ENCODE measurements at regions not wholly inside any gene's neighbourhood (a gene's known extent, or its start where the extent isn't known, plus 50 kb on each side); places are given as distances from the start of the nearest gene placed in this dataset.
"Not testable (repeated sequence)": the region's sequence is repeated elsewhere in the genome, so short reads cannot be mapped to it uniquely, and the experiment has no call there.

GRCh38 chr6:155882527-155883333 is 427.1 kb upstream of the NOX3 start:
- no peak for DNase-seq

- no peak for DNase-seq
Observed at GRCh38 chr6:155881826-155882526, 426.3 kb upstream of the NOX3 start.

DNA sequence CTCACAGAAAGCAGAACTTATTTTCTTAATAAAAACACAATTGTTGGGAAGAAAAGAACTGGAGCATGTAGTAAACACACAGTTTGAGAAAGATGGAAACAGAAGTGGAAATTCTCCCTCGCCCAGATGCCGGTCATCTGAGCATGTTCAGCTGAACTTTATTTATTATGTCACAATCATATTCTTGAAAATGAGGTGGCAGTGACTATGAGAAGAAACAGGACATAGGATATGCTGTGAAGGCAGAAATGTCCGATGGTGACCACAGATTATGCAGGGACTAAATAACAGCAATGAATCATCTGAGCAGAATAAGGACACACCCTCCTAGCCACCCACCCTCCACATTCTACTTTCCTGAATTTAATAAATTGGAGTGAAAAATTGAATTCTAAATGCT is 425.3 kb upstream of the NOX3 start:
- DNase-seq, result no peak

- DNase-seq, result no peak
Observed at GRCh38 chr6:155872961-155873360, 417.3 kb upstream of the NOX3 start.

DNA sequence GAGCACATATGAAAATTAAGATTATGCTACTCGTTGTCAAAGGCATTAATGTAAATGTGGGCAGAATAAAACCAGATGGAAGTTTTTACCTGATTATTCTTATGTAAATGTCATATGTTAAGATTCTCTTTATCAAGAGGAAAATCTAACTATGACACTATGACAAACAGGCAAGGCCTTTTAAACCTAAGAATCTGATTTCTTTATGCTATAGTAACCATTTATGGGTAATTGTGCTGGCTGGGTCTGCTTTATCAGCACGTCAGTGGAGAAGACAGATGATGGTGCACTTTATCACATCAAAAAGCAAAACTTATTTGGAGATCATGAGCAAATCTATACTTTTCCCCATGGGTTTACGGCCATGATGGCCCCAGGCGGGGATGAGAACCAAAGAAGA is 412.0 kb upstream of the NOX3 start:
- no peak for DNase-seq

DNA sequence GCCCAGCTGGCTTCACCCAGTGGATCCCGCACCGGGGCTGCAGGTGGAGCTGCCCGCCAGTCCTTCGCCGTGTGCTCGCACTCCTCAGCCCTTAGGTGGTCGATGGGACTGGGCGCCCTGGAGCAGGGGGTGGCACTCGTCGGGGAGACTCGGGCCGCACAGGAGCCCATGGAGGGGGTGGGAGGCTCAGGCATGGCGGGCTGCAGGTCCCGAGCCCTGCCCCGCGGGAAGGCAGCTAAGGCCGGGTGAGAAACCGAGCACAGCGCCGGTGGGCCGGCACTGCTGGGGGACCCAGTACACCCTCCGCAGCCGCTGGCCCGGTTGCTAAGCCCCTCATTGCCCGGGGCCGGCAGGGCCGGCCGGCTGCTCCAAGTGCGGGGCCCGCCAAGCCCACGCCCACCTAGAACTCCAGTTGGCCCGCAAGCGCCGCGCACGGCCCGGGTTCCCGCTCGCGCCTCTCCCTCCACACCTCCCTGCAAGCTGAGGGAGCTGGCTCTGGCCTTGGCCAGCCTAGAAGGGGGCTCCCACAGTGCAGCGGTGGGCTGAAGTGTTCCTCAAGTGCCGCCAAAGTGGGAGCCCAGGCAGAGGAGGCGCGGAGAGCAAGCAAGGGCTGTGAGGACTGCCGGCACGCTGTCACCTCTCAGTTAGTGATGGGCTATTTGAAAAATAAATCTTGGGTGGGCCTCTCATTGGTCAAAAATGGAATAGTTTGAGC is 411.2 kb upstream of the NOX3 start:
- not testable (repeated sequence) for DNase-seq

GRCh38 chr6:155861821-155862220 is 406.2 kb upstream of the NOX3 start:
- no peak for DNase-seq

GRCh38 chr6:155858906-155859305 is 403.3 kb upstream of the NOX3 start:
- not testable (repeated sequence) for DNase-seq

DNA sequence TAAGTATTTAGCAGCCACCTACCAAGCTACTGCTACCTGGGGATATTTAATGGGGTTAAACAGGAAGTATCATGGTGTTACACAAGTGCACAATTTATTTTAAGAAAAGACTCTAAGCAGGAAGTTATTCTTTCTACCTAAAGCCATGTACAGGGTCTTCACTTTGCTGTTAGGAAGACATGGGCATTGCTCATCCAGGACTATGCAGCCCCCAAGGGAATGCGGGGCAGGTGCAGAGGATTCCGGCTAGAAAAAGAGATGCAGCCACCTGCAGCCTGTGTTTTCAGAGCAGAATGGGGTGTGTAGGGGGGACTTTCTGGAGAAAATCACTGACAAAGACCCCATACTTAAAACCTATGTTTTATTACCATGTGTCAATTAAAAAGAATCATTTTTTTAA is 399.1 kb upstream of the NOX3 start:
- DNase-seq, result no peak

DNA sequence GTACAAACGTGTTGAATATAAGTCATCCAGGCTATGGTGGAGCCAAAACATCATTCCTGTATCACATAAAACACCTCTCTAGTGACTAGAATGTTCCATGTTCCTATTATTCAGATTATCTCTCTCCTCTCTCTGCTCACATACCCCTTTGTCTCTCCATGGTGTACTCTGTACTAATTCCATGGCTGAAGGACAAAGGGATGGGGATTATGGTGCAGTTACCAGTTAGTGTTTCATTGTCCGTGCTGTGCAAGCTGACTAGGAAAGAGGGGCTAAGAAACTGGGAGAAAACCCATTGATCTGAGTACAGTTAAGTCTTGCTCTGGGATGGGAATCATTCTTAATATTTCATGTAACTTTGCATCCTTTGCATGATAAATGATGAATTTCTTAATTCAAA is 397.4 kb upstream of the NOX3 start:
- no peak for DNase-seq

DNA sequence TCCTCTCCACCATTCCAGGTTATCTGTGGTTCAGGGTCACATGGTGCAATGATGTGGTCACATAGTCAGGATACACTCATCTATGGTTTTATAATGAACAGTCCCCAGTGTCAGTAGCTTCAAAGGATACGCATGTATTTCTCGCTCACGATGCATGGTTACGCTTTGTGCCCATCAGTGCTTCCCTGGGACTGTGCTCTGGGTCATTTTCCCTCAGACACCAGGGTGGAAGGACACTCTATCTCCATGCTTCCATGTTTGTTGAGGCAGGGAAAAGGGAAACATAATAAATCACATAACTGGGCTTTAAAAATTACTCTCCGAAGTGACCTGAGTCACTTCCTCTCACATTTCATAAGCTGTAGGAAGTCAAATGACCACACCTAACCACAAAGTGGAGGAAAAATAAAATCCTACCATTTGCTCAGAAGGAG is 394.8 kb upstream of the NOX3 start:
- no peak for DNase-seq

DNA sequence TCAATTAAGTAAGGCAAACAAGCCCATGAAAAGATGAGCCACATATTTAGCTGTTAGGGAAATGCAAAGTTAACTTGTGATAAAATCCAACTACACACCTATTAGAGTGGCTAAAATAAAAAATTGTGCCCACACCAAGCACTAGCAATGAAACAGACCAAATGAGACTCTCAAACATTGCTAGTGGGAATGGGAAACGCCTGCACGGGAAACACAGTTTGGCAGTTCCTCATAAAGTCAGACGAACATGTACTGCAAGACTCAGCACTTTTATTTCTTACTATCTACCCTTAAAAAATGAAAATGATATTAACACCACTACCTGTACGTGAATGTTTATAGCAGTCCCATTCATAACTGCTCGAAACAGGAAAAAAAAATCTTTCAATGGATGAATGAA is 392.1 kb upstream of the NOX3 start:
- DNase-seq, result no peak

DNA sequence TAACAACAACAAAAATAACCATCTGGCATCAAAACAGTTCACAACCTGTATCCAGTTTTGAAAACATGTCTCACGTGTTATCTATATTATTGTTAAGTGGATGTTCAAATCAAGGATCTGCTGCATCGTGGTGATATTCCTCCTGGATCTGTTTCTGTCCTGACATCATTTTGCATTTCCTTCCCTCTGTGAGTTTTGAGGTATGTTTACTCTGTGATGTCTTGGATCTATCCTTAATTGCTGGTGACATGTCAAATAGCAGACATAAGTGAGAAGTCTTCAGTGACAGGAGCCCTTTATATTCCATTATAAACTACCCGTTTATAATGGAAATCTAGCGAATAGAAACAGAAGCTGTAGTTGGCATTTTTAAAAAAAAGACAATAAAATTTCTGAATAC is 381.8 kb upstream of the NOX3 start:
- no peak for DNase-seq

DNA sequence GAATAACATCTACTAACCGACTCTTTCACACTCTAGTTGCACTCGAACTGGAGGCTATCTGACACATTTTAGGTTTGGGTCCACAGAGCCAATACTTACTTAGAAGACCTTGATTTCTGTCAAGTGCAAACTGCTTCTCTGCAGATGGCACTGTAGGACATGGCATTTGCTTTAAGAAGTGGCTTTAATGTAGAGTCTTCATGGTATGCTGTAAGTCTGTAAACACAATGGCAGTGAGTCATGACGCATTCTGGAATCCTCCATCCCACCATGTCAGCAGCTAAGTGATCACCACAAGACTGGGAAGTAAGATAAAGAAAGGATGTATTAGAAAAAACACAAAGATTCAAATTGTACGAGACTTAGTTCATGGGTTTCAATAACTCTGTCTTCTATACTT is 377.0 kb upstream of the NOX3 start:
- DNase-seq, result no peak

GRCh38 chr6:155830531-155830930 is 374.9 kb upstream of the NOX3 start:
- DNase-seq, result no peak

GRCh38 chr6:155829646-155830045 is 374.0 kb upstream of the NOX3 start:
- no peak for DNase-seq

DNA sequence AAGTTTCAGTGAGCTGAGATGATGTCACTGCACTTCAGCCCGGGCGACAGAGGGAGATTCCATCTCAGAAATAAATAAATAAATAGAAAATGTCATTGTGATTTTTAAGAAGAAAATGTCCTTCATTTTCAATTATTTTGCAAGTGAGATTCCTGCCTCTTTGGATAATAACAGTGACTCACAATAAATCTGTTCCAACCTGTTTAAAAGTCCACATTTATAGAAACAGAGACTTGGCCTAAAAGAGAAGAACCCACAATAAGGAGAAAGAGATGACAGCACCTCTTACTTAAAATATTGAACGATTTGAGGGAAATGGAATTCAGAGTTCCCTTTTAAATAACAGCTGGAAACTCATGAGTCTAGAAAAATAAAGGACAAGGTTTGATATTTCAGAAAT is 373.4 kb upstream of the NOX3 start:
- DNase-seq, result no peak

DNA sequence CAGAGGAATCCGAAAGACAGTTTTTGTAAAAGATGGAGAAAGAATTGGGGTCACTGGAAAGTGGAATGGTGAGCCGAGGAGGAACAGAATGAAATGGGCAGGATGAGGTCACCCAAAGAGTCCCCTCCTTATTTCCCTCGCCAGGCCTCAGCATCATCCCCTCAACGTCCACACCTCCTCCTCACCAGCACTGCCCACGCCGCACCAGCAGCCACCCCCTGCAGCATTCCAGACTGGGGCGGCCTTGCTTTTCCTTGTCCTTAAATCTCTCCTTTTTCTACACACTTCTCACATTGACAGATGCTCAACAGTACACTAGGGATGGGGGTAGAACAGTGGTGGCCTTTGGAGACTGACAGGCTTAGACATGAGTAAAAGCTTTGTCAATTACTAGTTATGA is 363.1 kb upstream of the NOX3 start:
- no peak for DNase-seq

- DNase-seq, result no peak
Observed at GRCh38 chr6:155813548-155813947, 357.9 kb upstream of the NOX3 start.

DNA sequence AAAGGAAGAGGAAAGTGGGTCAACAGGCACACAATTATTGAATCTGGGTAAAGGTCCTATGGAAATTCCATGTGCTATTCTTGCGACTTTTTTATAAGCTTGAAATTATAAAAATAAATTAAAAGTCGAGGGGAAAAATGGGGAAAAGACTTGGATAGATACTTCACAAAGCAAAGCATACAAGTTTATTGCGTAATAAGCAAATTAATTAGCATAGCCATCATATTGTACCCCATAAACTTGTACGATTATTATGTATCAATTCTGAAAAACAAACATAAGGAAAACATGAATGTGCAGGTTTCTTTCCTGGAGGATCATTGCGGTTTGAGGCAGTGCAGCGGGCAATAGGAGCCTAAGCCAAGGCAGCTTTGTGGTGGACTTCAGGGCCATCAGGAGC is 351.6 kb upstream of the NOX3 start:
- no peak for DNase-seq

DNA sequence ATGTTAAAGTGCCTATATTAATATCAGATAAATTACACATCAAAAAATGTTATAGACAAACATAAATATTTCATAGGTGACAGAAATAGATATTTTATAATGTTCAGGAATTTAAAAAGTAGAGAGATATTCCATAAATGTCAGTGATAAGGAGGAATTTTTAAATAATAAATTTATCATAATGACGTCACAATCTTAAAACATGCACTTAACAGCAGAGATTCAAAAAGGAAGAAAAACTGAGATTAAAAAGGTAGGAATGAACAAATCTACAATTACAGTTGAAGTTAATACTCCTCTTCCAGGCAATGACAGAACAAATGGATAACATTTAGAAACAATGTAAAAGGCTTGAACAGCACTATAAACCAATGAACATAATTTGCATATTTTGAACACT is 345.4 kb upstream of the NOX3 start:
- DNase-seq, result no peak

GRCh38 chr6:155798876-155799275 is 343.2 kb upstream of the NOX3 start:
- DNase-seq, result not testable (repeated sequence)

- no peak for DNase-seq
Observed at GRCh38 chr6:155795173-155795796, 339.6 kb upstream of the NOX3 start.

Data from NCI-H1436 treated with DMSO at 0.1 percent for 48 hours (cell line).